ENCODE measurements at regions not wholly inside any gene's neighbourhood (a gene's known extent, or its start where the extent isn't known, plus 50 kb on each side); places are given as distances from the start of the nearest gene placed in this dataset.

DNA sequence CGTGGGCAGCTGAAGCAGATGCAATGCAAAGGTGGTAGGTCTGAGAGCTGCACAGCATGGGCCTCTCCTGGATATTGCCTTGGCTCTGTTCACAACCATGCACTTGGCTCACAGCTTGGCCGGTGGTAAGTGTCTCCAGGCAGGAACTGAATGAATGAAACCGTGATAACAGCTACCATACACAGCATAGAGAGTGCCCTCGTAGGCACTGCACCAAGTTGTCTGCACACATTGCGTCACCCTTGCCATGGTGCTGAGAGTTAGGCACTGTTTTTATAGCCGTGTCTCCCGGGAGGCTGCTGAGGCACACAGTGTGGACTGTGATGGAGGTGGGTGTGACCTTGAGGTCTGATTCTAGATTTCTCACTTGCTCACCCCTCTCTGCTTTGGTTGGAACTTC, 157.6 kb upstream of the VASH1 start:
- no peak for DNase-seq

DNA sequence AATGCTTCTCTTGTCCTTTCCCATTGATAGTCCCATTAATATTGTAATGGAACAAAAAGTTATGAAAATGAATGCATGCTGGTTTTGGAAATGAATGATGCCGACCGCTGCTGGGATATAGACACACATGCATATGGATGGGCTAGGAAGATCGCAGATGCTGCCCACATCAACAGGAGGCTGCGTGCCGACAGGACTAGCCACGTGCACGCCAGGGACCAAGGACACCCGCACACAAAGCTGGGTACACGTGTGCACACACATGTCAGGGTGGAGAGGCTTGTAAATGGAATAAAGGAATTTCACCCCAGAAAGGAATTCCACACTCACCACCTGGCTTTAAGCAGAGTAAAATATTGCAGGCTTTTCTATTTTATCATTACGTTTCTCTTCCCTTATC, 153.8 kb upstream of the VASH1 start:
- DNase-seq: no peak

GRCh38 chr14:76612654-76613053, 148.6 kb upstream of the VASH1 start:
- no peak for DNase-seq

DNA sequence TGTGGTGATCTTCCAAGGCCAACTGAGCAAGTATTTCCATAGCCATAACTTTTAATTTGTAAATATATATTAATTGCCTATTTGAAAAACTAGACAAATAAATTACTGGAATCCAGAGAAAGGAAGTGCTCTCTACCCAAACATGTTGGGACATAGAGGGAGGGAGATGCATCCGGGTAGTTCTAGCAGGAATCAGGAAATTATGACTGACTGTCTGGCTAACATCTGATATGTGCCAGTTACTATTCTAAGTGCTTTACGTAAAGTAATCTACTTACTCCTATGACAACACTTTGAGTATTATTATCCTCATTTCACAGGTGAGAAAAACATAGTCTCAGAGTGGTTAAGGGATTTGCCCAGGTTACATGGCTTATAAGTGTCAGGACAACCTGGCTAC, 147.7 kb upstream of the VASH1 start:
- DNase-seq: no peak

GRCh38 chr14:76615331-76615730, 145.9 kb upstream of the VASH1 start:
- DNase-seq: no peak

GRCh38 chr14:76617440-76617839, 143.8 kb upstream of the VASH1 start:
- DNase-seq: no peak

DNA sequence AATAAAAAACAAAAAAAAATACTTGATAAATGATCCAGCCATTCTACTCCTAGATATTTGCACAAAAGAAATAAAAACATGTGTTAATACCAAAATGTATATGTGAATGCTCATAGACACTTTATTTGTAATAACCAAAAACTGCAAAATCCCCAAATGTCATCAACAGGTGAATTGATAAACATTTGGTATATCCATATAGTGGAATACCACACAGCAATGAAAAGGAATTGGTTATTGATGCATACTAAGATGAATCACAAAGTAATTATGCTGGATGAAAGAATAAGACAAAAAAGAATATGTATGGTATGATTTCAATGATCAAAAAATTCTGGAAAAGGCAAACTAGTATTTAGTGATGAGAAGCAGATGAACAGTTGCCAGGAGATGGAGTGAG, 124.7 kb upstream of the VASH1 start:
- no peak for DNase-seq

GRCh38 chr14:76638841-76639240, 122.4 kb upstream of the VASH1 start:
- DNase-seq: no peak

DNA sequence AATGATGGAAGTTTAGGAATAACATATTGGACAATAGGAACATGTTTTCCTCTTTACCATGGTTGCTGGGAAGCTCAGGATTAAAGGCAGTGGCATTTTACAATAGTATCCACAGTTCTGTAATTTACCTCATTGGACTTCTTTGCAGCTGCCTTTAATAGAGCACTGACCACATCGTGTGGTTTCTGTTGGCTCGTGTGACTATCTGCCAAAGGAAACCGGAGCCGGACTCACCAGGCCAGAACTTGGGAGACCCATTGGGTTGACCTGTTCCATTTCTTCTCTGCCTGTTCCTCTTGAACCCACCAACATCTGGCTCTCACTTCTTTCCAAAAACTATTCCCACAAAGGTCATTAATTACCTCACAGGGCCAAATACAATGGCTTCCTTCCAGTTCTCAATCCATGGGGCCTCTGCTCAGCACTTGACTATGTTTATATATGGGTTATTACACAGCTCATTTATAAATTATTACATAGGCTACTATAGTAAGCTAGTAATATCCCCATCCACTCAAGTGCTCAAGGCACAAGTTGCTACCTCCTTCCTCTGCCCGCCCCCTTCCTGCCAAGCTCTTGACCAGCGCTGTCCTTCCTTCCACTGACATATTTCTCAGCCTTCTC, 121.5 kb upstream of the VASH1 start:
- no peak for DNase-seq

DNA sequence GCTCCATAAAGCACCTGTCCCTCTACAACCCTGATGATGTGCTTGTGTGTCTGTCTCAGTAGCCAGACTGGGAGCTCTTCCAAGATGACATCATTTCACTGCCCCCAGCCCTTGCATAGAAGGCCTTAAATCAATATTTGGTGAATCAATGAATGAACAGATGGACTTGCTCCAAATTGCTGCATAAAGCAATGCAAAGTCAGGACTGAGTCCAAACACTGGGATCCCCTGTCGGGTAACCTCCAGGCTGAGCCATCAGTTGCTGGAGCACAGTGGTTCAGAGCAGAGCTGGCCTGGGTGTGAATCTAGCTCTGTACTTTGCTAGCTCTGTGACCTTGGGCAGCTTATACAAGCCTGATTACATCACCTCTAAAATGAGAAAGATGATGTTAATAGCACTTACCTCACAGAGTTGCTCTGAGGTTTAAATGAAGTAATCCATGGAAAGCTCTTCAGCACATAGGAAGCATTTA, 120.3 kb upstream of the VASH1 start:
- DNase-seq: peak; percentile 16

- no peak for DNase-seq
Observed at GRCh38 chr14:76641541-76641940, 119.7 kb upstream of the VASH1 start.

DNA sequence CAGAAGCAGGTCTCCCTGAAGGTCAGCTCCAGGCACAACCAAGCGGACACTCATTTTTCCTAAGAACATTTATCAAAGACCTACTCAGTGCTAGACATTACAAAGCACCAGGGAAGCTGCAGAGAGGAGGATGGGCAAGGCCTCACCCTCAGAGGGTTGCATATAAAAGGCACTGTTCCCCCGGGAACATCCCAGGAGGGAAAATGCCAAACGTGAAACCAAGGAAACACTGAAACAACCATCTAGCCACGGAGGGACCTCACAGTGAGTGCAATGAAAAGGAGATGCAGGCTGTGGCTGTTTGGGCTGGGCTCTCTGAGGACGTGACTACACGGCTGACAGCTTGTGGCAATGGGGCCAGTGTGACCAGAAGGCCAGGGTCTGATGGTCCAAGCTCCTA, 117.4 kb upstream of the VASH1 start:
- no peak for DNase-seq

DNA sequence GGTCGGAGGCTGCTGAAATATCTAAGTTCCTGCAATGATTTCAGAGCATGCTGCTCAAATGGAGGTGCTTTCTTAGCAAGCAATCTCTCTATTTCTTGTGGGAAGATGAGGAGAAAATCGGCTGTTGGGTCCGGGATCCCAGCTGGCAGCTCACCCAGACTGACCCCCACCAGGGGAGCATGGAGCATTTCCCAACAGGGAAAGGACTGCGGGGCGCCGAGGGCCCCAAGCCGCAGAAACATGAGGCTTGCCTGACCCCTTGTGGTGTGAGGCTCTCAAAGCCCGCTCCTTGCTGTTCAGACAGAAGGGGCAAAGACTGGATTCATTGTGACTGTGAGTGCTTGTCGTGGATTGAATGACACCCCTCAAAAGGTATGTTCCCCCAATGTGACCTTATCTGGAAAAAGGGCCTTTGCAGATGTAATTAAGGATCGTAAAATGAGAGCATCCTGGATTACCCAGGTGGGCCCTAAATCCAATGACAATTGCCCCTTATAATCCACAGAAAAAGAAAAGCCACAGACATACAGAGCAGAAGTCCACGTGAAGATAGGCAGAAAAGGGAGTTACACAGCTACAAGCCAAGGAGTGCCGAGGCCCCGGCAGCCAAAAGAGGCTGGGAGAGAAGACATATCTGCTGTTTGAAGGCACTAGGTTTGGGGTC, 116.3 kb upstream of the VASH1 start:
- peak; percentile 54 for DNase-seq

- DNase-seq: peak; percentile 73
Observed at GRCh38 chr14:76647697-76648298, 113.5 kb upstream of the VASH1 start.

DNA sequence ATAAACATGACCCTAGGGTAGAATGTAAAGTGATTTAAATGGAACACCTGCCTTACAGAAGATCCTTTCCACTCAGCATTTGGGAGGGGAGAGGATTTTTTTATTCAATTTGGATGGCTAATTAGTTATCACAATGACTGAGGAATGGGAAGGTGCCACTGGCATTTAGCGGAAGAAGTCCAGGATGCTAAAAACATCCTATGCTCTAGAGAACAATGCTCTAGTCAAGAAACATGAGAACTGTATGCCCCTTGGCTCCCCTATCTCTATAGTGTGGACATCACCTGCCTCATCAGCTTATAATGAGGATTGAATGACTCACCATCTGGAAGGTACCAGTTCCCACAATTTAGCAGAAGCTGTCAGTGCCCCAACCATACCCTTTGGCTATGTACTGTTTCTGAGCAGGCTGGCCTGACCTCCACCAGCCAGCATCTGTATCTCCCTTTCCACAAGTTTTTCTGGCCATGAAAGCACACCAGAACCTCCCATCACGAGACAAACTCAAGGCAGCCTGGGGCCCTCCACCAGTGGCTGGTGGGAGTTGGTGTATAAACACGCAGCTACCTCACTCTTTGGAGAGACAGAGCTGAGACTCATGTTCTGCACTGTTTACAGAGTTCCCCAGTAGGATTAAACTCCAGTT, 109.7 kb upstream of the VASH1 start:
- no peak for DNase-seq

- DNase-seq: no peak
Observed at GRCh38 chr14:76653875-76654572, 107.2 kb upstream of the VASH1 start.

- no peak for DNase-seq
Observed at GRCh38 chr14:76654573-76655108, 106.6 kb upstream of the VASH1 start.

- no peak for DNase-seq
Observed at GRCh38 chr14:76655331-76655730, 105.9 kb upstream of the VASH1 start.

DNA sequence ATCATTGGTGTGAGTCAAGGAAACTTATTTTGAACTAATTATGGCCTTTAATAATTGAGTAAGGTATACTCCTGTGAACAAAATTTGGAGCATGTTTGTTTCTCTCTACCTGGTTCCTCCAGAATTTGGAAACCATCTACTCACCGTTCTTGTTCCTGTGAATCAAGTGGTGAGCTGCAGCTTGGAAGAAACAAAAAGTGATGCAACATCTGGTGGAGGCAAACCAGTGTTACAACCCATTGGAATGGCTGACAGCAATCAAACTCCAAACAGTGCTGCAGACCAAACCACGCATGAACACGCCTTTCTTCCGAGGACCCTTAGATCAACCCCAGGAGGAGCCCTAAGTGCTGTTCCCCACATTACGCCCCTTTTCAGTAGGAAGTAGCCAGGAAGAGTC, 104.7 kb upstream of the VASH1 start:
- DNase-seq: no peak

DNA sequence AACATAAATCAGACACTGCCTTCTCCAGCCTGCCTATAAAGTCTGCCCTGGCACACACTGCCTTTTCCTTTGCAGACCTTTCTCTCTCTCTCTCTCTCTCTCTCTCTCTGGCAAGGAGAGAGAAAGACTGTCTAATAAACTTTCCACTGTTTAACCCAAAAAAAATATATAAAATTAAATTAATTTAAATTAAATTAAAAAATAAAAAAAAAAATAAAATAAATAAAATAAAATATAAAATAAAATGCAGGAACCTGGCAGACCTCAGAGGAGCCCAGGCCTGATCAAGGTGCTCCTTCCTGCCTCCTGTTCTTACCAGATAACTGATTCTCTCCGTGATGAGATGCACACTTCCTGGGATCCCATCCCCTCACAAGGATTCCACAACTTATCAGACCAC, 103.9 kb upstream of the VASH1 start:
- DNase-seq: no peak

GRCh38 chr14:76657846-76658245, 103.4 kb upstream of the VASH1 start:
- no peak for DNase-seq

- no peak for DNase-seq
Observed at GRCh38 chr14:76662580-76662979, 98.7 kb upstream of the VASH1 start.

DNA sequence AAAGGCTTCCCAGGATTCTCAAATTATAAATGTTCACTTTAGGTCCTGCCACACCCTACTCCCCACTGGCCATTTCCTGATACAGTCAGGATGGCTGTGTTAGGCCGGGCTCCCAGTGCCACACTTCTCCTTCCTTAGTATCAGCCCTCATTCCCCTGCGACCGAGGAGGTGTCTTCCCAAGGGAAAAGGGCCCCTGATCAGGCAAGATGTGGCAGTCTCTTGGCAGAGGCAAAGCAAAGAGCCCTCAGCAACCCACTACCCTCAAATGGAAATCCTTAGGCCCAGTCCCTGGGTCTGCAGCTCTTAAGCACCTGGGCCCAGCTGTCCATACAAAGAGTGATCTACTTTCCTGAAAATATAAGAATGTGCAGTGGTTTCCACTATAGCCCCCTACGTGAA, 96.5 kb upstream of the VASH1 start:
- no peak for DNase-seq

Data from tongue (tissue), 1 donor.